GM21515 (cell line): ENCODE measurements at regions not wholly inside any gene's neighbourhood (a gene's known extent, or its start where the extent isn't known, plus 50 kb on each side); places are given as distances from the start of the nearest gene placed in this dataset.
"Not testable (repeated sequence)": the region's sequence is repeated elsewhere in the genome, so short reads cannot be mapped to it uniquely, and the experiment has no call there.

ENCODE experiments used
- ATAC-seq: cut with Tn5 transposase; IDR thresholded peaks from one replicate; pipeline ENCODE4 v1.9.1; 2021; ENCODE audit not compliant: unreplicated experiment

DNA sequence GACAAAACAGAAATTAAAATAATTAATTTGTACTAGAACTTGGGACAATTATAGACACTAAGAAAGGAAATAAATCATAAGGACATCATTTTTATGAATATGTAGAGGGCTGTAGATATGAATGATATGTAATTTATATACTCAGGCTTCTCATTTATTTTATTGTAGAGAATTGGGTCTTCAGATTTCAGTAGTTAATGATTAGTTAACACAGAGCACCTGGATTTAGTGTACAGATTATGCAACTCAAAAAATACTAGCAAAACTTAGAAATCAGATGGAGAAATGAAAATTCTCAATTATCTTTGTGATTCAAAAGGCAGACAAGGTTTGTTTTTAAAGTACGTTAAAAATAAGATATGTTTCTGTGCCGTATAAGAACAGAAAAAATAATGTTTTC, 1311.7 kb upstream of the SLC39A10 start:
- no peak for ATAC-seq

DNA sequence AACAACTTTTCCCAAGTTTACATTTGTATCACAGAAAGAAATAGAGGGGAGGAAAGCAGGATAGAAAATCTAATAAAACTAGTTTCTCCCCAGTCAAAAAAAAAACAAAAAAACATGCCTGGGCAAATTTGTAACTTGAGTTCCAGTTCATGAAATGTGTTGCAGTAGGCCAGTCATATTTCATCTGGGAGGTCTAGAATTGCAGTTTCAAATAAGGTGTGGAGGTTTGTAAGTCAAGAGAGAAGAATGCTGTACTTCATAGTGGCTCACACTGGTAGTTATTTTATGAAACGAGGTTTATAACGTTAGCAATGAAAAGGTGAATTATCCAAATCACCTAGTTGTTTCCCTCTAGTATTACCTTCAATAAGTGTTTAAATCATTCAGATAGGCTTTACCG, 1313.9 kb upstream of the SLC39A10 start:
- no peak for ATAC-seq

DNA sequence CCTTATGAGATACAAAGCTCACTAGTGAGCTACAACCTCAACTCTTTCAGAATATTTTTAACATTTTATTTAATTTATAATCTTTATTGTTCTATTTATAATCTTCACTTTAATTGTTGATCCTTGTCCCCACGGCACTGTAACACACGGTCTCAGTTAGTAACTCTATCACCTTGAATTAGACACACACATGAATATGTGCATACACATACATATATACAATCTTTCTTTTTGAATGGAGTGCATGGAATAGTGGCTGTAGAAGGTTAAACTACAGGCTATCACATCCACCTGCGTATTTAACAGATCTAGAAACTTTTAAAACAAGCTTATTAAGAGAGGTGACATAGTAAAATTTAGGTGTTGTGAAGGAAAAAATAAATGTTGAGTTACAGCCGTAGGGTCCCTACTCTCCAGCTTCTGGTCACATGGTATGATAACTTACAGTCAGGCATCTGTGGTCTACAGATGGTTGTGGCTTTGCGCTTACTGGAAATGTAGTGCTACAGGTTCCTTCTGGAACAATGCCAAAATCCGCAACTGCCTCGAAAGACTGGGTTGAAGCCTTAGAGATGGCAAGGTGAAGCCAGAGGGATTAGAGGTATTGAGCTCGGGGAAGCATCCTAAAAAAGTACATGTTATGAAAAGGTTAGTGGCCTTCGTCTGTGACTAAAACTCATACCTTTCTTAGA, 1324.1 kb upstream of the SLC39A10 start:
- ATAC-seq: no peak

DNA sequence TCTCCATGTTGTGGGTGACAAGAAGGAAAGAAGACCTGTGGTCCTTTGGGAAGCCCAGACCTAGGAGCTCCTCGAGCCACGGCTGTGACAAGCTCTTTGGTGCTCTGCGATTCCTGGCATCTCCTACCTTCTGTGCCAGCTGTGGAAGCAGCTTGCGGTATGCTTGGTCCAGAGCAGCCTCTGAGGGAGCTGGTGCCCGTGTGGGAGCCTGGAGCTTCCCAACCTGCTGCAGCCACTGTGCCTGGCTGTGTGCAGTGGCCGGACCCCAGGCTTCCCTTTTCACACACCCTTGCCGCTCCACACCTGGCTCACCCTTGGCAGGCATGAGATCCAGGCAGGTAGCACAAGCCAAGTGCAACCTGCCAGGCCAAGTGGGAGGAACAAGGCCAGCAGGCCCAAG, 1328.6 kb upstream of the SLC39A10 start:
- ATAC-seq: no peak

DNA sequence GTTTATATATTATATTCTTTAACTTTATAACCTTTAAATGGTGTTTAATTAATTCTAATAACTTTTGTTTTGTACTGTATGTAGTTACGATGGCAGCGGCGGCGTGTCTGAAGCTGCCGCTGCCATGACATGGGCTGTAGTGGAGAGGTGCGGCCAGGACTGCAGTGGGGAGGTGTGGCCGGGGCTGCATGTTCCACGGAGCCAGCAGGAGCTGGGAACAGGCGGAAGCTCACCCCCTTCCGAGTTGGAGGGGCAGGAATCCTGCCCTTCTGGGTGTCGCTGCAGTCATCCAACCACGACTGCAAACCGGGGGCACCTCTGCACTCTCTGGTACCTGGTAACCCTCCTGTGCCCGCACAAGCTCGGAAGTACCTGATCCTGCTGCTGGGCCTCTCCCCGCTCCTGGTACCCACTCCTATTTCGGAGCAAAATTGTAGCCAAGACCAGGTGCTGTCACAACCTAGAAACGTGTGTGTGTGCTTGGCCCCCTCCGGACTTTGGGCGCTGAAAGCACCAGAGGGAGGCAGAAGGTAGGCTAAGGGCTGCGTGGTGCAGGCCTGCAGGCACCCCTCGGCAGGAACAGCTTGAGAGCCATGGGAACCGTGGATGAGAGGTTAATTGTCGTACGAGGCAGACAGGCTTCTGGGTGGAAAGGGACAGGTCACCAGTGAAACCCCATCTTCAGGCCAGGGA, 1329.7 kb upstream of the SLC39A10 start:
- ATAC-seq: no peak

DNA sequence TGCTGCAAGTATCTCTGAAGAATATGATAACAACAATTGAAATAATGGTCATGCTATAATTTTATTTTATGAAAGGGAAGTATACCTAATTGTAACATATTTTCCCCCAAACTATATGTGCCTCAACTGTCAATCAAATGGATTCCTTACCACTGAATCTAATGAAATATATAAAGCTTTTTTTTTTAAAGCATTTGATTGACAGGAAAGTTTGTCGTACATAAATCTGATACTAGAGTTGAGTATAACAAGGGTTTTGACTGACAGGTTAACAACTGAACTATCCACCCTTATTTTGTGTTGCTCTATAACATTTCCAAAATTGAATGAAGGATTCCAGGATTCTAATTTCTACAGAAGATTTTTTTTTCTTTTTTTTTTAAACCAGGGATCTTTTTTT, 1333.3 kb upstream of the SLC39A10 start:
- no peak for ATAC-seq

DNA sequence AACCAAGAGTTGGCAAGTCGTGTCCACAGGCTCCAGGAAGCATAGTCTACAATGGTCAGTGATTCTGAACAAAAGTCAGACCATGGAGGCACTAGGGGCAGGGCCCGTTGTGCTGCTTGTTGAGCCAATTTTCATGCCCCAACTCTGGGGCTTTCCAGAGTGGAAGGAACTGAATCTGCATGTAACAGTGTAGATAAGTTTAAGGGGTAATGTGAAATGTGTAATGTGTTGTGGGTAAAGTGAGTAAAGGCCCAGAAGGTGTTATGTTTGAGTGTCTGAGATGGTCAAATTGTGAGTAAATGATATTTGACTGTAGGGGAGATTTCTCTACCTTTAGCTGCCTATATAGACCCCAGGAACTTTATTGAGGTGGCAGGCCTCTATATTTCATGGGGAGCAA, 1336.5 kb upstream of the SLC39A10 start:
- ATAC-seq: no peak

DNA sequence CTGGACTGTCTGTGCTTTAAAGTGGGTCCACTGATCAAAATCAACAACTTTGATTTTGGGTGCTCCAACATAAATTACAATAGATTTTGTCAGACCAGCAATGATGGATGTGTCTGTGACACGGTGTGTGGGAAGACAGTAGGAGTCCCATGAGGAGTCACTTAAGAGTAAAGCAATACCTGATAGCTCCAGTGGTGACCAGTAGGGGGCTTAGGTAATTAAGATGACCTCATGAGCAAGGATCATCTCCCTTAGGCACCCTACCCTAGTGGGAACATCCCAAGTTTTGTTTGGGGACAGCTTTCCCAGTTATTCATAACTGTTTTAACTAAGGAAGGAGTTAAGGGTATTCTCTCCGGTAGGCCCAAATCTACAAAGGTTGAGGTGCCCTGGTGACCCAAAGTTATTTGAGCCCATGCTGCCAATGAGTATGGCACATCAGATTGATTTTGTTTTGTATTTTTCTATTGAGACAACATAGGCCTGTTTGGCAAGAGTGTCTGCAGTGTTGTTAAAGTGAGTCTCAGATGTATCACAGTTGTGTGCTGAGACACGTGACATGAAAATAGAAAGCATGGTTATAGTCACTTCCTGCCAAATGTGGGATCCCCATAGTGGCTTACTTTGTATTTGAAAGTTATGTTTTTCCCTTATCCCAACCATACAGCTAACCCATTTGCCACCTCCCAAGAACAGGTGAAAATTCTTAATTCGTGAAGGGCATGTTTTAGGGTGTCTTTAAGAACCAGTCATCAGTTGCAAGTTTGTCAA, 1337.6 kb upstream of the SLC39A10 start:
- peak; percentile 58 for ATAC-seq

DNA sequence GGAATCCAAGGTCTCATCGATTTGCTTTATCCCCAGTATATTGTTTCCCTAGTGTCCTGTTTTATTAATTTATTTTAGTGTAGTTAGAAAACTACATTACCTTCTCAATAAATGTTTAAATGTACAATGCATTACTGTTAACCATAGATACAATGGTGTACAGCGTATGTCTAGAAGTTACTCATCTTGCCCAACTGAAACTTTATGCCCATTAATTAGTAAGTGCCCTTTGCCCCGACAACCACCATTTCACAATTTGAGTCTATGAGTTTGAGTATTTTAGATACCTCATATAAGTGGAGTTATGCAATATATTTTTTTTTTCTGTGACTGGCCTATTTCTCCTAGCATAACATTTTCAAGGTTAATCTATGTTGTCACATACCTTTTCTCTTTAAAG, 1343.0 kb upstream of the SLC39A10 start:
- no peak for ATAC-seq

DNA sequence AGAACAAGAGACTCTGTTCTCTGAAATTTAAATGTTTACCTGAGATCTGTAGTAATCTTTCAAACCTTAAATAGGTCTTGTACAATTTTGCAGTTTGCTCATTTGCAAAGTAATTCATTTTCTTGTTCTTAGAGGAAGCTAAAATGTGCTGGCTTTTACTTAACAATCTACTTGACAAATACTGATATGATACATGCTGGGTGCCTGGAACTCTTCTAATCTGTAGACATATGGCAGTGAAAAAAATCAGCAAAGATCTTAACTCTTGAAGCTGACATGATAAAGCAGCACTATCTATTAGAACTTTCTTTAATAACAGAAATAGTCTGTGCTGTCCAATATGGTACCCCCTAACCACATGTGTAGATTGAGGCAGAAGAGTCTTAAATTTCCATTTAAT, 1352.8 kb upstream of the SLC39A10 start:
- ATAC-seq: no peak

DNA sequence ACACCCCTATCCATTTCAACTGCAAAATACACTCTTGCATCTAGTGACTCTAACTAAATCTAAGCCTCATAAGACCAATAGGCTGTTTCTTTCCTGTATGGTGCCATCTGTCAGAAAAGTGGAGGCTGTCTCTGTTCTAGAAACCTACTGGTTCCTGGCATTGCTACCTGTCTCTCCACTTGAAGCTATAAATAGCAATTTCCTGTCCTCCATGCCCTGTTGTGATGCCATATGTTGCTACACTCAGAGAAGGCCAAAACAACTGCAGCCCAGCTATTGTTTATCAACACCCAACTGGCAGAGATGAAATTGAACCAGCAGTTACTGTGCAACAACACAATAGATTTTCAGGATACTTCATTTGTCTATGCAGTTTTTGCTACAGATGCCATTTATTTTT, 1355.1 kb upstream of the SLC39A10 start:
- ATAC-seq: no peak

DNA sequence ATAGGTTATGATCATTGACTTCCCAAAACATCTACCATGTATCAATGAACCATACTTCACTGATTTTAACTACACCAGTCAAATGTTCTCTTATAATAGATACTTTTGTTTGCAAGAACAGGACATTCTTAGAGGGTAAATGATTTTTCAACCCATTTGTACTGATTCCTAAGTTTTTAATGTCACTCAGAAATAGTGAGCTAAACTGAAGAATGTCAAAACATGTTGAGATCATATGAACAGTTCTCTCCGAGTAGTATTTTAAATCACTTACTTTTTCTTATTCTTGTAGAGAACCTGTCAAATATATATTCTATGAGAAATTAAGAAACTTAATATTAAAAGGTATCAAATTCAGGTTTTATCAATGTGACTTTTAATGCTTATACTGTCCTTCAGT, 1362.9 kb upstream of the SLC39A10 start:
- no peak for ATAC-seq

DNA sequence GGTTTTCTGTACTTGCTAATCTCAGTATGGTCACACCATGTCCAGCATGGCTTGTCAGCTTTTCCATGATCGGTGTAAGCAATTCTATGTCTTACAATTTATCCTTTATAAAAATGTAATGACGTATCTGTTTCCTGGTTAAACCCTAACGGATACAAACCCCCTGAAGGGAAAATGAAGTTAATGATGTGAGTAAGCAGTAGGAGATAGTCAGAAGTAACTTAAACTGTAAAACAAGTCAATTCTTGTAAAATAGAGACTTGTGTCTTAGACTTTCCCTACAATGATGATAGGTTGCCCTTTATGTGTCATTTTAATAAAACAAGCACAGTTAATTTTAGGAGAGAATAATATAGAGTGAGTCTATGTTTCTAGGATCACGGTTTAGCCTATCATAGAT, 1365.9 kb upstream of the SLC39A10 start:
- ATAC-seq: no peak

DNA sequence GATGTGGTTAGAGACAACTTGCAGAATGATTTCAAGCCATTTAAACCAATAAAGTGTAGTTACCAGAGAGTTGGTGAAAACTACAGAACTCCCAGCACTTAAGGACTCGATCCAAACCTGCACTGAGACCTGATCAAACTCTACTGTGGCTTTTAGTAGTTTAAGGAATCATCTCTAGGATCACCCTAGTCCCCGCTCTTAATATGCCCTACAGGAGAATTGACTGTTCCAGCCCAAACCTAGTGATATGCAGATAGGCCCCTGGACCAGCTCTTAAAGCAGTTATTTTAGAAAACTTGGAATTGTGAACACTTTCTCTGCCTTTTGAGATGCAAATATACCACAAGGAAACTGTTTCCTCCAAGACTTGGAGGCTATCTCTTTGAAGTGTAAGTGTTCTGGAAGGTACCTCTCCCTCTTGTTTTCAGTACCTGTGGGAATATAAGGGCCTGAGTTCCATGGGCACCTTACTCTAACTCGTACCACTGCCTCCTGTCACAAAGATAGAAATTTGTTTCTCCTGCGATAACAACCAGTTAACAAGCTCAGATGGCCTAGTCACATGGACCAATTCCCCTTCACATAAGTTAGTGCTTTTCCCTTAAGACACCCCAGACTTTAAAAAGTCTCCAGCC, 1367.2 kb upstream of the SLC39A10 start:
- ATAC-seq: no peak

DNA sequence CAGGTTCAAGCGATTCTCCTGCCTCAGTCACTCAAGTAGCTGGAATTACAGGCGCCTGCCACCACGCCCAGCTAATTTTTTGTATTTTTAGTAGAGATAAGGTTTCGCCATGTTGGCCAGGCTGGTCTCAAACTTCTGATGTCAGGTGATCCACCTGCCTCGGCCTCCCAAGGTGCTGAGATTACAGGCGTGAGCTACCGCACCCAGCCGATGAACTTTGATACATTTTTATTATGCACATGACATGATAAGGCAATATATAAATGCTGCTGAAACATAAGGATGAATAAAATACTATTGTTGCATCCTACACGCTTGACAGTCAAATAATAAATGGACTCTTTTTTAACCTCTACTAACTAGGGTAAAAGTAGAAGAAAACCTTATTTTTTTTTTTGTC, 1380.4 kb upstream of the SLC39A10 start:
- not testable (repeated sequence) for ATAC-seq

DNA sequence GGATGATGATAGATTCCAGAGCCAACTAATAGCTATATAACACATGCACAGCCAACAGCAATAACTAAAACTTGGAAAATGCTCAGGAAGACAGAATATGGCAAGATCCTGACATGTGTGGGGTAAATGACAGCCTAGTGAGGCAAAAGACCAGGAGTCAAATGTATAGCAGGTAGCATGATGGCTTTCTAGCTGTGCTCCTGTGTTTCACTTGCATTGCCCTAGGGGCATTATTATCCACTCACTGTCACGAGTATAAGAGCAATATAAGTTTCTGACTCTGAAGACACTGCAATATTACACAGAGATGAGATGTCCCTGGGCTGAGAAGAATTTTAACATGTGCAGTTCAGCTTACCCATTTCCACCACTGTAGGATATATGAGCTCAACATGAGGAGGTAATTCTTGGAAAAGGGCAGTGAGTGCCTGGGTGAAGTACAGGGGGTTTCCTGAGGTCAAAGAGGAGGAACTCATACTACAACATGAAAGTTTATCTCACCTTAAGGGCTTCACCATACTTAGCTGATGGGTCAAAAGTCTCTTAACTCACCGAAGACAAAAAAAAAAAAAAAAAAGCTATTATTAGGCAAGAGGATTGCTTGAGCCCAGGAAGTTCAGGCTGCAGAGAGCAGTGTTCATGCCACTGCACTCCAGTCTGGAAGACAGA, 1385.6 kb upstream of the SLC39A10 start:
- no peak for ATAC-seq

DNA sequence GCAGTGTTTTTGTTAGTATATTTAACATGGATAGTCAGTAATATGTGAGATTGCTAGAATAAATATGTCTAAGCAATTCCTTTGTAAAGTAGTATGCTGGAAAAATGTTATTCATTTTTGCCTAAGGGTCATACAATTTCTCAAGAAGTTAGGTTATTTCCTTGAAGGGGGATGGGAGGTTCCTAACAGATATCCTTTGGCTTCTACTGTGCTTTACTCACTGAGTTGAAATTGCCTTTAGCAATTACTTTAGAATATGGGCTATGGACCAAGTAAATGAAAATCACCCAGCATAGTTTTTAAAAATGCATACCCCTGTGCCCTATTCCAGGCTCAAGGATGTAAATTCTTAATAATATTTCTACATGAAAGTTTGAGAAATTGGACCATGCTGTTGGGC, 1386.4 kb upstream of the SLC39A10 start:
- ATAC-seq: no peak

DNA sequence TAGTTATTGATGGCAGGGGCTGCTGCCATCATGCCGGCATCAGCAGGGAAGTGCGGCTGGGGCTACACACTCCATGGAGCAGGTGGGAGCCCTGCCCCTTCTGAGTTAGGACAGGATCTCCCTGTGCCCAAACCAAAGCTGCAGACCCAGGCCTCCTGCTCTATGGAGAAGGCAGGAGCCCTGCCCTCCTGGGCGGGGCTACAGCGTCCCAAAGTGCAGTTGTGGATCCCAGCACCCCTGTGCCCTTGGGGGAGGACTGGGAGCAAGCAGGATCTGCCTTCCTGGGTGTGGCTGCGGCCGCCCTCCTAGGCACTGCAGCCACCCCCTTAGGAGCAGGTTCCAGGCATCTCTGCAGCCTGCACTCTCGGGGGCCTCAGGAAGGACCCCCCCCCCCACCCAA, 1392.4 kb upstream of the SLC39A10 start:
- ATAC-seq: no peak

DNA sequence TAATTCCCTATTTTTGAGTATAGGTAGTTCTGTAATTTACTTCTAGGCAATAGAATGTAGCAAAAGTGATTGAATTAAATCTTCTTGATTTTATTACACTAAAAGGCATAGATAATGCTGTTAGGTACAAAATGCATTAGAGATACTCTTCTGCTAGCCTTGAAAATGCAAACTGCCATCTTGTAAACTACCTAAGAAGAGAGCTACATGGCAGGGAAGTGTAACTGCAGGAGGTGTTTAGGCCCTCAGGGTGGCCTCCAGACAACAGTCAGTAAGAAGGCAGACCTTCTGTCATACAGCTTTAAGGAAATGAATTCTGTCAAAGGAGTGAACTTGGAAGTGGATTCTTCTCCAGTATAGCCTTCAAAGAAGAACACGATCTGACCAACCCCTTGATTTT, 1396.8 kb upstream of the SLC39A10 start:
- ATAC-seq: no peak

DNA sequence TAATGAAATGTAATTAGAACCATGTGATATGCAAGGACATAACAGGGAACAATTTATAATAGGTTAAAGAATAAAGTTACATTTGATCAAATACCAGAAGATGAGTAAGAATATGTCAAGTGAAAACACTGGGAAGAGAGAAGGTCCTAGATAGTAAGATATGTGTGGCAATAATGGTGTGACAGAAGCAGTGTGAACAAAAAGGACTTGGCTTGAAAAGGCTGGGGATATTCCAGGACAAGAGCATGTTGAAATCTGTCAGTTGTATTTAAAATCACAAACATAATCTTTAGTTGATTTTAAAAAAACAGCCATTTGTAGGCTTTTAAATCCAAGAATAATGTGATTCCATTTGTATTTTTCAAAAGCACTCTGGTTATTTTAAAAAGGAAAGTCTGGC, 1399.9 kb upstream of the SLC39A10 start:
- no peak for ATAC-seq
